Glomerular visceral epithelial cell (primary cell): ENCODE measurements at regions not wholly inside any gene's neighbourhood (a gene's known extent, or its start where the extent isn't known, plus 50 kb on each side); places are given as distances from the start of the nearest gene placed in this dataset.

Source experiments
- DNase-seq: peaks from one replicate; pipeline ENCODE4 v3.0.0-alpha.2; 2016; ENCODE audit errors: extremely low spot score

DNA sequence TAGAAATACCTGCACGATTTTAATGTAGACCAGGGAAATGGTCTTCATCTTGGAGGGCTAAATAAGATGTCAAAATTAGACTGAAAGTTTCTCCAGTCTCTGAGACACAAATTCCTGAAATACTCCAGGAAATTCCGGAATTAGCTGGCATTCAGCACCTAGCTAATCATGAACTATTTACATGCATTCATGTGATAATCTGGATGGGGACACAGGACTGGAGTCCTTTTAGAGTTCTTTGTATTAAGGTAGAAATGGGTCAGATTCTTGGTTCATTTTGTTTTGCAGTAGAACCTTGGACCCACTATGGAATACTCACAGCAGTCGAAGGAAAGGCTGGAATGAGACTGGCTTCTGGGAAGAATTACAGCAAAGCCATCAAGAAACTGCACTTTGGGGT, 65.3 kb upstream of the MDFIC start:
- peak; percentile 66 for DNase-seq

DNA sequence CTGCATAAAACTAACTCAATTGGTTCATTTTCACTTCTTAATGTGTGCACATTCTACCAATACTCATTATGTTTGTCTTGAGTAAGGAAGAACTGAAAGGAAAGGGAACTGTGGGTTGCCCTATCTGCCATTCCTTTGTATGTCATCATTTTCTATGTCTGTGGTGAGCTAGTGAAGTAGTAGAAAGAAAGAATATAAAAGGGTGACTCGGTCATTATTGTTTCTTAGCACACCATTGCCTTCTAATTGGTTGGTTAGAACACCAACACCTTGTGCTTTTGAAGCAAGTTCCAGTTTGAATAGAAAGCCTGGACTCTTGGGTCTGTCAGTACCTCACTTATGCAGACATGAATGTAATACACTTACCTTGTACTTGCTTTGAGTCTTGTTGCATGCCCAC, 64.3 kb upstream of the MDFIC start:
- DNase-seq: peak; percentile 20

DNA sequence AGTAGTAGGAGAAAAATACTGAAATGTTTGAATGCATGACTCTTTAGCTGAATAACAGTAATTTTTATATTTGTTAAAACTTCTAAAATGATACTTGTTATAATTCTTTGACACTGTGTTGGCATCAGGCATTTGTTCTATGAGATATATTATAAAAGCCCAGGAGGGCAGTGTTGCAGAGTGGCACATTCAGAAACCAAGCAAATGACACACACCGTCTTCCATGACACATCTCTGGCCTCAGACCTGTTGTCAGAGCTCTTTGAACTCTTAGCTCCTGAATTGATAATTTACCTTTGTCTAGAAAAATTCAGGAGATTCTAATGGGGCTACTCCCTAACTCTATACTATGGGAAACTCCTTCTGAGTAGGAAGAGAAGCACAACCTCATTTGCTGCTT, 62.4 kb upstream of the MDFIC start:
- DNase-seq: no peak

DNA sequence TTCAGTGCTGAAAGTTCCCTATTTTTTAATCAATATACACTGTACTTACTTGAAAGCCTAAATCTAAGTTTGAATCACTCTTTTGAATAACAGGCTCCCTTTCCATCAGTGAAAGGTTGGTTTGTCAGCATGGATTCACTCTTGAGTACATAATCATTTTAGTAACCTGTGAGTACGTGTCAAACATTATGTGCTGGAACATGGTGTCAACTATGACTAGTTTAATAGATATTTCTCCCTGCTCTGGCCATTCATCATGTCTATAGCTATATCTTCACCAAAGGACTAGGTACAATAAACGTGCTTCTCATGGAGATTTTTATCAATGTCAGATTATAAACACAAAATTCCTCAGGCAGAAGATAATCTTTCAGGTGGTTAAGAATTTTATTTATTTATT, 61.7 kb upstream of the MDFIC start:
- DNase-seq: no peak

DNA sequence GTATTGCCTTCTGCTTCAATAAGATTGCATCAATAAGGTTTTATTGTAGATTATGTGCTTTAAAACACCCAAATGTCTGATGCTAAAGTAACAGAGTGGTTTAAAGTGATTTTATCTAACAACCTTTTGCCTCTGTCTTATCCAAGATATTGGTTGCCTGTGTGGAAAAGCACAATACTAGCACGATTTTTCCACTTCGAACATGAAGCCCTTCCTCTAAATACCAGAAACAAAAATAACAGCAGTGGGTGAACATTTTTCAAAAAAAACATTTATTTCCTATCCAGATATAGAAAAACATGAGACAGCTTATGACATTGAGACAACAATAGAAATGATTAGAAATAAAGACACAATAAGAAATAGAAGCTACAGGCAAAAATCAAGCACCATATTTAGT, 59.5 kb upstream of the MDFIC start:
- DNase-seq: no peak

DNA sequence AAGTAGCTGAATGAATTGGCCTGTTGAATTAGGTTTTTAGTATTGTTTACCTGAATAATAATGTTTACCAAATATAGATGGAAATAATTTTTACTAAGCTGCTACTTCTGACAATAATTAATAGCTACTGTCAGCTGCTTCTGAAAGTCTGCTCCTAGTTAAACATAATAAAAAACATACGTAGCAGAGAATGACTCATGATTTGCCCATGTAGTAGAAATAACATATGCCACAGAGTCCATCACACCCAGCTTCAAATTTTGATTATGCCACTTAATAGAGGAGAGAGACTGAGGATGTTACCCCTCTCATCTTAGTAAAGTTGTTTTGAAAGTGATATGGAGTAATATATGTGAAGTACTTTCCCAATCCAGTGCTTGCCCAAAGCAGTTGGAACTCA, 57.6 kb upstream of the MDFIC start:
- peak; percentile 13 for DNase-seq

DNA sequence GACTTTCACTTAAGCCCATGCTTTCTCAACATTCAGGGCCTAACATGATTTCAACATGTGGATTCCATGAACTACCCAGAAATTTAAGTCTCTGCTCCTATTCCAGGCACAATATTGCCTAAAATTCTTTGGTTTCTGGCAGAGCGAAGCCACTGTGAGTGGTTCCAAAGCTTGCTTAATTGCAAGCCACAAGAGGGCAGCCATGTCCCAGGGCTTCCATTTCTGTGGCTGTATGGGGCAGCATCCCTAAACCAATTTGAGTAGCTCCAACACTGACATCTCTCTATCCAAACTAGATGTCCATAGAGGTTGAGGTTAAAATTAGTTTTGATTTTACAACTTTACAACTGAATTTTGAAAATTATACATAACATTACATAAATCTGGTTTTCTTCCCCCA, 56.3 kb upstream of the MDFIC start:
- DNase-seq: peak; percentile 33
